Inferior parietal cortex (tissue), 1 donor: ENCODE measurements at regions not wholly inside any gene's neighbourhood (a gene's known extent, or its start where the extent isn't known, plus 50 kb on each side); places are given as distances from the start of the nearest gene placed in this dataset.

Source experiments
- DNase-seq: peaks from one replicate; pipeline ENCODE4 v3.0.0-alpha.2; 2016; ENCODE audit errors: extremely low spot score

GRCh38 chr4:31365006-31365690, 645.0 kb downstream of the PCDH7 start:
- DNase-seq, result no peak

- no peak for DNase-seq
Measured at GRCh38 chr4:31366041-31366440, 645.9 kb downstream of the PCDH7 start.

- DNase-seq, result peak; percentile 75
Measured at GRCh38 chr4:31370866-31371465, 650.8 kb downstream of the PCDH7 start.

- DNase-seq, result no peak
Measured at GRCh38 chr4:31374256-31374960, 654.2 kb downstream of the PCDH7 start.

GRCh38 chr4:31375936-31376335, 655.8 kb downstream of the PCDH7 start:
- no peak for DNase-seq

- DNase-seq, result no peak
Measured at GRCh38 chr4:31379364-31379763, 659.2 kb downstream of the PCDH7 start.

- no peak for DNase-seq
Measured at GRCh38 chr4:31383767-31384166, 663.6 kb downstream of the PCDH7 start.

- DNase-seq, result no peak
Measured at GRCh38 chr4:31390849-31391248, 670.7 kb downstream of the PCDH7 start.

GRCh38 chr4:31391976-31392375, 671.8 kb downstream of the PCDH7 start:
- no peak for DNase-seq

GRCh38 chr4:31392923-31393322, 672.8 kb downstream of the PCDH7 start:
- no peak for DNase-seq

GRCh38 chr4:31408121-31408520, 688.0 kb downstream of the PCDH7 start:
- DNase-seq, result no peak

- no peak for DNase-seq
Measured at GRCh38 chr4:31411565-31411964, 691.4 kb downstream of the PCDH7 start.

- no peak for DNase-seq
Measured at GRCh38 chr4:31415629-31416028, 695.5 kb downstream of the PCDH7 start.

- DNase-seq, result no peak
Measured at GRCh38 chr4:31416498-31416897, 696.3 kb downstream of the PCDH7 start.

GRCh38 chr4:31417040-31417439, 696.9 kb downstream of the PCDH7 start:
- no peak for DNase-seq

GRCh38 chr4:31422006-31422405, 701.8 kb downstream of the PCDH7 start:
- no peak for DNase-seq

- no peak for DNase-seq
Measured at GRCh38 chr4:31427691-31428090, 707.5 kb downstream of the PCDH7 start.

- no peak for DNase-seq
Measured at GRCh38 chr4:31442236-31442635, 722.1 kb downstream of the PCDH7 start.

- no peak for DNase-seq
Measured at GRCh38 chr4:31445526-31445925, 725.4 kb downstream of the PCDH7 start.

GRCh38 chr4:31455612-31456011, 735.4 kb downstream of the PCDH7 start:
- no peak for DNase-seq

GRCh38 chr4:31458813-31459212, 738.6 kb downstream of the PCDH7 start:
- no peak for DNase-seq

GRCh38 chr4:31461421-31461820, 741.3 kb downstream of the PCDH7 start:
- no peak for DNase-seq

- no peak for DNase-seq
Measured at GRCh38 chr4:31467781-31468180, 747.6 kb downstream of the PCDH7 start.
